Erythroblast (primary cell): ENCODE measurements at regions not wholly inside any gene's neighbourhood (a gene's known extent, or its start where the extent isn't known, plus 50 kb on each side); places are given as distances from the start of the nearest gene placed in this dataset.

Experiments used
- GATA1 ChIP-seq: IDR thresholded peaks from 2 replicates; pipeline ENCODE4 v1.6.1; 2011; ENCODE audit warnings: low read depth, mild to moderate bottlenecking, control low read depth, low read length, moderate library complexity
- POLR2A ChIP-seq: IDR thresholded peaks from 2 replicates; pipeline ENCODE4 v1.6.1; 2011; ENCODE audit warnings: mild to moderate bottlenecking, low read length

DNA sequence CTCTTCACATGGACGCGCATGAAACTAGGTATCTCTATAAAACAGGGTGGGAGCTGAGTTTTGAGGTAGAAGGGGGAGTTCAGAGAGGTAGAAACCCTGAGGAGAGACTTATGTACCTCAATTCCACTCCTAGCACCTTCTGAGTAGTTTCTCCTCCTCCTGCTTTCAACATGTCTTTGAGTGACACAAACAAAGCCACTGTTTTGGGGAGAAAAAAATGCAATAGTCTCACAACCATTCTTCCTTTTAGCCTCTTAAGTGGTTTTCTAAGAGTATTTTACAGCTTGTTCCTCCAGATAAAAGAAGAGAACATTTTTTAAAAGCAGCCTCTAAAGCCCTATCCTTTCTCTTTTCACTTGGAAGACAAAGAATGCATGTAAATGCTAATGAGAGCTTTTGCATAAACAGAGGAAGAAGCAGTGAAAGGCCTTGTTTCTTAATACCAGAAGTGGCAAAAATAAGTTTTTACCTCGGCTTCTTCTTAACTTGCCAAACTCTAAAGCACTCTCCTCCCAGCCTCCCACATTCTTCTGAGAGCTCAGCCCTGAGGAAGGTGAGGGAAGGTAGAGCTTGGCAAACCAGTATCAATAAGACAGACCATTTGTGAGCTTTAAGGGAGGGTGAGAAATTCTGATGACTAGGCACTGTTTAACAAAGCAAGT, 1304.4 kb upstream of the ACVR2A start:
- TF ChIP-seq POLR2A (no peak), GATA1 (no peak)
